SIG-M5 (cell line): ENCODE measurements at regions not wholly inside any gene's neighbourhood (a gene's known extent, or its start where the extent isn't known, plus 50 kb on each side); places are given as distances from the start of the nearest gene placed in this dataset.

ENCODE experiments used
- DNase-seq: peaks from one replicate; lab custom pipeline; 2025; lab: John Stamatoyannopoulos, UW

- no peak for DNase-seq
These were observed 450.1 kb upstream of the PKDCC start for GRCh38 chr2:41597680-41598079.

DNA sequence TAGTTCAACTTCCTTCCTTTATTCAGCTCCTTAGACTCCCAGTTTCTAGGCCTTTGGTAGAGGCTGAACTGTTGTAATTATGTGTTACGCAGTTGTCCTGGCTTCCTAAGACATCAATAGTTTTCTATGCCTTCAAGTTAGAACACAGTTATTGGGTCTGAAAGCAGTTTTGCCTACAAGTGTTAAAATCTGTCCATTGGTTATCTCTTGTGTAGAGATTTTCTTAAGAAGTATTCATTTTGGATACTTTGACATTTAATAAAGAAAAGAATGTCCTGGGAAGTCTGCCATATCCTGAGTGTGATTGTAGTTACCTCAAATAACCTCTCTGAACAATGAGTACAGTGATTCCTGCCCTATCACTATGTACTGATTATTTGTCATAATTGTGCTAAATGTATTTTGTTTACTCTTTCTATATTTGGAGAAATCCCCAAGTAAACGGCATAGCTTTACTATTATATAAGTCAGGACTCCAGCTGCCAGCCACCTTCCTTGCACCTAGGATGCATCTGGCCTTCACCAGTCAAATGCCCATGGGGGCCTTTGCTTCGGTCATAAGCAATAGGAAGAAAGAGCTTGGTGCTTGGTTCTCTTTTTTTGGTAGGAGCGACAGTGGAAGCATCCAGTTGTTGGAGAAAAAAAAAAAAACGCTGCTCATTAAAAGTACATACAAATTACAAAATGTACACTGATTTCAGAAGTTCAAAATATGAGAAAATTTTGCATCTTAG lies 449.5 kb upstream of the PKDCC start:
- no peak for DNase-seq

DNA sequence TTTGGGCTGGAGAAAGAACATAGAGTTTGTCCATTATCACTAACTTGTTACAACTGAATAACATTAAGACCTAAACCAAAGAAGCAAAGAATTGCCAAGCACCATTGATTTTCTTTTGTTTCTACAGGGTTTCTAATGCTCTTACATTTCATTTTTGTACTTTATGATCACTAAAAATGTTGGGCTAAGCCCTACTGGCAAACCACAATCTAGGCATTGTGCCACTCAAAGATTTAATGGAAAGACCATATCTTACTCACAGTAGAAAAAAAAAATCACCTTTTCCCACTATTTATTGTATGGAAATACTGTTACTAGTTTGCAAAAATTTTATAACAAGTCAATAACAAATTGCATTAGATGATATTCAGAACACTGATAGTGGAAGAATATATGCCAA lies 447.4 kb upstream of the PKDCC start:
- DNase-seq, result no peak

- DNase-seq, result no peak
These were observed 445.5 kb upstream of the PKDCC start for GRCh38 chr2:41602341-41602740.

DNA sequence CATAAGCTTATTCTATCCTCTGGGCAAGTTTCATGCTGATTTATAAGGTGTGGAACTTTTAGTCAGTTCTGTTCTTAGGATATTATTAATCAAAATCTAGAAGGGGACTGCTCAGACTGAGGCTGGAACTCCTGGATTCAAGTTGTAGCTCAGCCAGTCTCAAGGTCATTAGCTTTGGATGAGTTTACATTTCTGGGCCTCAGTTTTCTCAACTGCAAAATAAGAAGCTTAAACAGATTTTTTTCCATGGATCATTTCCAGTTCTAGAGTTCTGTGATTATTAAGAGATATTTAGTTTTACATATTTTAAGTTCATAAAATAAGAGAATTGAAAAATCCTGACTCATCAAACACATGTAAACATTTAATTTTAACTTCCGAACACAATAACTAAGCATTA lies 442.5 kb upstream of the PKDCC start:
- no peak for DNase-seq

GRCh38 chr2:41605914-41606313 lies 441.9 kb upstream of the PKDCC start:
- DNase-seq, result no peak

- DNase-seq, result no peak
These were observed 437.2 kb upstream of the PKDCC start for GRCh38 chr2:41610501-41611190.

DNA sequence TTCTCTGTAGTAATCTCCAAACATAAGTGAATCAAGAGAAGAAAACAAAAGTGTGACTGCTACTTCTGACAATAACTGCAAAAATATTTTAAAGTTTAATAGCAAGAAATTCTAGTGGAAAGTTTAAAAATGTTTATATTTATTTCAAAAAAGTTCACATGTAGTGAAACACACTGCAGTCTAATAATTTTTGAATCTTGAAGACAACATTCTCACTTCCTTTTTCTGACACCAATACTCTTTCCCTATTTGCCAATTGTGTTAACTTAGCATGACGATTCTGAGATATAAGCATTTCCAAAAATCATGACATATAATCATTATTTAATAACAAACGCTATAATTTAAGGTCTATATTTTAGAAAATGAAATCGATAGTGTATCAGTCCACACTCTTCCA lies 429.1 kb upstream of the PKDCC start:
- DNase-seq, result no peak

GRCh38 chr2:41621095-41621494 lies 426.7 kb upstream of the PKDCC start:
- no peak for DNase-seq

DNA sequence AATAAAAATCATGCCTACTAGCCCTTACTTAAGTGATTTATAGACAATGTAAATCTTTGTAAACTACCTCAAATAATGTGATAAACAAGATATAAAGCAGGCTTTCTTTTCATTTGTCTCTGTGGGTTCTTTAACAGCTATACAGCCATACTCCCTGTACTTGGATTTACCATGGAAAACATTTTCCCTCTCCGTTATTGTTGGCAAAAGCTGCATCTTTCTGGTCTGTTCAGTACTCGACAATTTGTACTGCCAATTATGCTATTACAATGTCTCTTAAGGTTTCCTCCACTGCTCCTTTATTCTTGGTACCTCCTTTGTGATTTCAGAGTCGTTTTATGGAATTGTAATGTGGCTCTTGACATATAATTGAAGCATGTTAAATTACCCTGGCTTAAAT lies 426.3 kb upstream of the PKDCC start:
- DNase-seq, result no peak

GRCh38 chr2:41622301-41622700 lies 425.5 kb upstream of the PKDCC start:
- no peak for DNase-seq

DNA sequence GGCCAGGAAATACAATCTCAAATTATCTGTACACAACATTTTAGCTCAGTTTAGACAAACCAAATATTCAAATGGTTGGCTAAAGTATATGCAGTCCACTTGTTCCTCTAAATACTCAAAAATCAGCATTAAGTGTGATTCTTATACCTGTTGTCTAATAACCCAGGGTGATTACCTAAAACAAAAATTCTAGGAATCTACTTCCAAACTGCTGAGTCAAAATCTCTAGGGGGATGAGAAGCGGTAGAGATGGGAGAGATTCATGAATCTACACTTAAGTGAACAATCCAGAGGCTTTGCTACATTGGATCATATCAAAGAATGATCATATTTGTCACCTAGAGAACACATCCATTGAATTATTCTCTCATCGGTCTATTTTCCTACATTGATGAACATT lies 420.9 kb upstream of the PKDCC start:
- DNase-seq, result no peak

DNA sequence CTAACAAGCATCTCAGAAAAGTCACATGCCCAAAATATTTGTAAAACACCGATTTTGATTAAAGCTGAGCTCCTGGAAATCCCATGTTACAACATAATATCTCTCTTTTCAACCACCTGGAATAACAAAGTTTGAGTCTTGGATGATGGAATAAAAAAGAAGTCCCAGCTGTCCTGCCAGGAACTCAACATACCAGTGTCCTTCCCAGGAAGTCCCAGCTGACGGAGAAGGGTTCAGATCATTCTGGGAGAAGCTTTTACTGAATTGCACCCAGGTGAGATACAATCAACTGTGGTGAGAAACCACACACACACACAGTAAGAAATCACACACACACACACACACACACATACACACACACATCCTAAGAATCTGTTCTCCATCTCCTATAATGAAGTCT lies 413.1 kb upstream of the PKDCC start:
- DNase-seq, result no peak

DNA sequence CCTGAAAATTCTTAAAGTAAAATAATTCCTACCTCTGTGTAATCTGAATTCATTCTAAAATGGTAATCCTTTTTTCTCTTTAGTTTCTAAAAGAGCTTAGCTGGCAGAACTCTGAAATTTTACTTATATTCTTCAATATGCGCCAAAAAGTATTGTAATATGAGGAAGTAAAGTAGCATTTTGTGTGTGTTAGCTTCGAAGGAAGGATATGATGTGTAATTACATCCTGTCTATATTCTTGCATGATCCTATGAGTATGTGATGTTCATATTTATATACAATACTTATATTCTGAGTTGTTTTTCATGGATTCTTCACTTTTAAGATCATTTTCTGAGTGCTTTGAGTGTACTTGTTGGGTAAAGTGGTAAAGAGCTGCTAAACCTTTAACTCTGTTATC lies 402.9 kb upstream of the PKDCC start:
- DNase-seq, result no peak

DNA sequence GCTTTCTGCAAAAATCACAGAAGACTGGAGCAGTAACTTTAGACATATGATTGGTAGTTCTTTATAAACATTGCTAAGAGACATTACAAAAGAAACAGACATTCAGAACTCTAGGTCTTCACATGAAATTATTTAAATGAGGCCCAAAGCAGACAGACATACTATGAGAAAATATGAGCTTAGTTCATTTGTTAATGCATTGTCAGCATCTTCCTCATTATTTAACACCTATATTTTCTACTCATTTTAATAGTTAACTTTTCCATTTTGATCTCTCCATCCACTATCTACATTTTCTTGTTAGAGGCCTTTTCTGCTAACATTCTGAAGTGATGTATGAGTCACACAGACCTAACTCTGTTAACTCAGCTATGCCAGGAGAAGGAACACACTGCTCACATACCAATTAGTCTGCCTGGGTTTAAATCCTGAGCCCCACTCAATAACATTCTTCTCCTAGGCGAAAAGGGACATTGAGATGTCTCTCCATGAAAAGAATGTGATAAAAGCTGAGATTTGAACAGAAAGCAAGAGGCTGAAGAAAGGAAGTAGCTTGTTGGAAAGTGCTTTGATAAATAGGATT lies 400.3 kb upstream of the PKDCC start:
- DNase-seq, result no peak

DNA sequence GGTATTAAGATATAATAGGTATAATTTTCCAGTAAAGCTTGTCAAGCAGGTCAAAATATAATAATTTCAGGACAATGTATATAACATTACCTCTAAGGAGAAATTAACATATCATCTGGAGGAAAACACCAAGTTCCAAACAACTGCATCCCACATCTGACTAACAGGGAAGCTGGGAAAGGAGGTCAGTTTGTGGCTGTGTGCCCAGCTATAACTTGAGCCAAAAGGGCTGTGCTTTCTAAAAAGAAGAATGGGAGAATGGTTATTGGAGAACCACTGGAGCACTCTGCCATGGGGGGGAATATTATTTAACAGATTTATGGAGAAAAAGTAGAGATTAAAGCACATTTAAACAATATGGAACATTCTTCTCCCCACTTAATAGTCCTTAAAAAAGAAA lies 390.6 kb upstream of the PKDCC start:
- DNase-seq, result no peak

DNA sequence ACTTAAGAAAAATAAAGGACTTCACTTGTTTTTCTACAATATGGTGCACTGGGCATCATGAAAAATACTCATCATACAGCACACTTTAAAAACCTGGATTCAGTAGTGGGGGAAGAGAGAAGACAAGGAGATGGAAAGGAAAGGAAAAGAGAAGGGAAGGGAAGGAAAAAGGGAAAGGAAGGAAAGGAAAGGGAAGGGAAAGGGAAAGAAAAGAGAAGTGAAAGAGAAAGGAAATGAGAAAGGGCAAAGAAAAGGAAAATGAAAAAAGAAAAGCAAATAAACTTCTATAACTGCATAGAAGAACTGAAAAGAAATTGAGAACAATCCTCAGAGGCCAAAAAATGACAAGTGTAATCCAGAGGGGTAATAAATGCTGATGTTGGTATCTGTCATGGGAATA lies 388.1 kb upstream of the PKDCC start:
- DNase-seq, result no peak

- DNase-seq, result no peak
These were observed 385.4 kb upstream of the PKDCC start for GRCh38 chr2:41662461-41662860.

GRCh38 chr2:41663056-41663455 lies 384.8 kb upstream of the PKDCC start:
- DNase-seq, result no peak

DNA sequence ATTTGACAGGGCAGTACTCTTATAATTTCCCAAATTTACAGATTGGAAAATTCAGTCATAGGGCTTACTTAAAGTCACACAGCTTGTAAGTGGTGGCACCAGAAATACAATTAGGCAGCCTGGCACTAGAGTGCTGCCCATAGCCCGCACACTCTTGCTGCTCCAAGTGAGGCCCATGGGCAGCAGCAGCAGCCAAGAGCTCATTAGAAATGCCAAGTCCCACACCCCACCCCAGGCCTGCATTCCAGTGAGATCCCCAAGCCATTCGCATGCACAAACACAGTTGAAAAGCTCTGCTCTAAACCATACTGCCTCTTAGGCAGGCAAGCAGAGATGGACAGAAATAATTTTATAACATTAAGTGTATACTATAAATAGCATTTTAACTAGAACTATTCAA lies 379.3 kb upstream of the PKDCC start:
- DNase-seq, result no peak

GRCh38 chr2:41678639-41679038 lies 369.2 kb upstream of the PKDCC start:
- DNase-seq, result no peak

- no peak for DNase-seq
These were observed 361.7 kb upstream of the PKDCC start for GRCh38 chr2:41686156-41686555.

GRCh38 chr2:41691561-41691960 lies 356.3 kb upstream of the PKDCC start:
- DNase-seq, result no peak
